GM12872 (cell line): ENCODE measurements at regions not wholly inside any gene's neighbourhood (a gene's known extent, or its start where the extent isn't known, plus 50 kb on each side); places are given as distances from the start of the nearest gene placed in this dataset.

Source experiments
- CTCF ChIP-seq: IDR thresholded peaks from 3 replicates; pipeline ENCODE4 v1.5.1; 2011; ENCODE audit warnings: low read depth, mild to moderate bottlenecking, low read length, moderate library complexity; ENCODE audit not compliant: insufficient read depth

GRCh38 chr12:123033392-123034021 lies 53.0 kb downstream of the ARL6IP4 start:
- no peak for TF ChIP-seq CTCF

- no peak for TF ChIP-seq CTCF
These were observed 52.4 kb downstream of the ARL6IP4 start for GRCh38 chr12:123032736-123033391.
